CD4-positive, alpha-beta T cell treated with Interferon alpha-2 for 1 hour (primary cell): ENCODE measurements at regions not wholly inside any gene's neighbourhood (a gene's known extent, or its start where the extent isn't known, plus 50 kb on each side); places are given as distances from the start of the nearest gene placed in this dataset.

ENCODE experiments used
- DNase-seq, 2 donors: peaks; one replicate each; pipeline ENCODE4 v3.0.0-alpha.2; 2020 to 2022

GRCh38 chr10:21077681-21078080, 180.6 kb upstream of the NEBL start:
- DNase-seq, result no peak

DNA sequence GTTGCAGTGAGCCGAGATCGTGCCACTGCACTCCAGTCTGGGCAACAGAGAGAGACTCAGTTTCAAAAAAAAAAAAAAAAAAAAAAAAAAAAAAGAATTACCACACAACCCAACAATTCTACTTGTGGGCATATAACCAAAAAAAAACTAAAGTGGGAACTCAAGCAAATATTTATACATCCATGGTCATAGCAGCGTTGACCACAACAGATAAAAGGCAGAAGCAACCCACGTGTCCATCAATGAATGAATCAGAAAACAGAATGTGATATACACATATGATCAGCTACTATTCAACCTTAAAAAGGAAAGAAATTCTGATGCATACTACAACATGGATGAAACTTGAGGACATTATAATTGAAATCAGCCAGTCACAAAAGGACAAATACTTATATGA, 179.3 kb upstream of the NEBL start:
- no peak for DNase-seq

DNA sequence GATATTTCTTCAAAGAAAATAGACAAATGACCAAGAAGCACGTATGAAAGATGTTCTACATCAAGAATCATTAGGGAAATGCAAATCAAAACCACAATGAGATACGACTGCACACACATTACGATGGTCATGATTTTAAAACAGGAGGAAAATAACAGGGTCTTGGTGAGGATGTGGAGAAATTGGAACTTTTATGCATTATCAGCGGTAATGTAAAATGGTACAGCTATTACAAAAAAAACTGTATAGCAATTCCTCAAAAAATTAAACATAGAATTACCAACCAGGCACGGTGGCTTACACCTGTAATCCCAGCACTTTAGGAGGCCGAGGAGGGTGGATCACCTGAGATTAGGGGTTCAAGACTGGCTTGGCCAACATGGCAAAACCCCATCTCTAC, 178.8 kb upstream of the NEBL start:
- DNase-seq, result no peak

DNA sequence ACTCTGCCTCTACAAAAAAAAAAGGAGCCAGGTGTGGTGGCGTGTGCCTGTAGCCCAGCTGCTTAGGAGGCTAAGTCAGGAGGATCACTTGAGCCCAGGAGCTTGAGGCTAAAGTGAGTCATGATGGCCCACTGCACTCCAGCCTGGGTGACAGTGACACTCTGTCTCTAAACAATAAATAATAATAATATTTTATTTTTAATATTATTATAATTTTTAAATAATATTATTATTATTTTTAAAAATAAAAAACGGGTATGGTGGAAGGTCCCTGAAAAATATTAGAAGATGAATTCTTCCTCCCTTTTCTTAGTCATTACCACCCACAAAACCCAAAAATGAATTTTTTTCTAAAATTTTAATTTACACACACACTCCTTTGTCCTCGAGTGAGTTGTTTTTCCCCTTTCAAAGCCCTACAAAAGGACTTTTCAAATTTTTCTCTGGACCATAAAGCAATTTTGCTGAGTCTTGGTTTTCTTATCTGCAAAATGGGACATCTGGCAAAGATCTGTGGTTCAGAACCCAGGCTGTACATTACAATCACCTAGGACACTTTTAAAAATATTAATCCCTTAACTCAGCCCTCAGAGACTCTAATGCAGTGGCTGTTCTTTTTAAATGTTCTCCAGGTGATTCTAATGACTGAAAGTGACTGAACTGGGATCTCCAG, 174.0 kb upstream of the NEBL start:
- DNase-seq, result no peak

DNA sequence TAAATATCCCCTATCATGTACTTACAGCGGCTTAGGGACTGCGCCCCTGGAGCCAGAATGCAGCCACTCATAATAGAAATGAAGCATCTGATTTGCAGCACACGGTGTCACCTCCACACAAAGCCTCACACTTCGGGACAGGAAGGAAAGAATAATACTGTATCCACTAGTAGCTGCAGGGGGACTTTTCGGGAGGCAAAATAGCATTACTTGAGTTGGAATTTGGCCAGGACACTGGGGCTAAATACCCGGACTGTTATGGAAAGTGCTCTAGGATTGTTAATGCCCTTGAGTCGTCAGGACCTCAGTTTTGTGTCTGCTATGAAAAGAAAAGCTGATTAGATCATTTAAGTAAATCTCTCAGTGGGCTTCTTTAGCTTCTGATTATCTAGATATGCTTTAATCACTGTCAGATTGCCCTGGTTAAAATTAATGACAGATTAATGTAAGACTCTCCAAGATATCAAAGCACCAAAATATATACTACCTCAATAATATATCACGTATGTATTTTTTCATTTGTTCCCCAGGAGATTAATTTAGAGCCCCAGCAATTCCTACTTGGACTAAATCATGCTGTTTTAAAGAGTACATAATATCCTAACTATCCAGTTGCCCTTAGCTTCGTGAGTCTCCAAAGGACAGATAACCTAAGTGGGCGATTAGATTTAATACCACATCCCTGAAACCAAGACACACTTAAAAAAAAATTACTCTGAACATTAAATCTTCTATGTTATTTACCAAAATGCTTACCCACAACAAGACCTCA, 173.0 kb upstream of the NEBL start:
- DNase-seq, result no peak

- DNase-seq, result no peak
Observed at GRCh38 chr10:21069278-21069677, 172.2 kb upstream of the NEBL start.

- DNase-seq, result no peak
Observed at GRCh38 chr10:21068026-21068656, 171.0 kb upstream of the NEBL start.

GRCh38 chr10:21065621-21066248, 168.6 kb upstream of the NEBL start:
- DNase-seq, result no peak

GRCh38 chr10:21061982-21062381, 164.9 kb upstream of the NEBL start:
- no peak for DNase-seq

DNA sequence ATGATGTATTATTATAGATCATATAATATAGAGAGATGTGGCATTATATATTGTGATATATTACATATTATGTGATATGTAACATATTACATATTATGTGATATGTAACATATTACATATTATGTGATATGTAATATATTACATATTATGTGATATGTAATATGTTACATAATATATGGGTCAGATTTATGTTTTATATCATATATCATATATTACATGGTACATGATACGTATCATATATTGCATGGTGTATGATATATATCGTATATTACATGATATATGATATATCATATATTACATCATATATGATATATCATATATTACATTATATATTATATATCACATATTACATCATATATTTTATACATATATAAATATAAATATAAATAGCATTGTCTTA, 164.1 kb upstream of the NEBL start:
- DNase-seq, result no peak

GRCh38 chr10:21060626-21061025, 163.5 kb upstream of the NEBL start:
- no peak for DNase-seq

DNA sequence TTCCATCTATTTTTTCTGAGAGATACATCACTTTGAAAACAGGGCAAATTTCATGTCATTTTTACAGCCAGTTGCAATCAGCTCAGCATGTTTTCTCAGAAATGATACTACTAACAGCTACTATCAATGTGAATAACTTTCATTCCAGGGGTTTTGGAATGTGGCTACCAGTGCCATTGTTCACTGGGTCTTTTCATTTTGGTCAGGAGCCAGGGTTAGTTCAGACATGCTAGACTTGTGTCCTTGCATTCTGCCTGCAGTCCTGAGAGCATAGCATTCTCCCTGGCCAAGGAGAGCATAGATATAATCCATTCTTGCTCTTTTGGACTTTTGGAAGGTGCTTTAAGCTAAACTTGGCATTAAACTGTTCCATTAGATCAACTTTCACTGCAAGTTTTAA, 160.9 kb upstream of the NEBL start:
- DNase-seq, result no peak

DNA sequence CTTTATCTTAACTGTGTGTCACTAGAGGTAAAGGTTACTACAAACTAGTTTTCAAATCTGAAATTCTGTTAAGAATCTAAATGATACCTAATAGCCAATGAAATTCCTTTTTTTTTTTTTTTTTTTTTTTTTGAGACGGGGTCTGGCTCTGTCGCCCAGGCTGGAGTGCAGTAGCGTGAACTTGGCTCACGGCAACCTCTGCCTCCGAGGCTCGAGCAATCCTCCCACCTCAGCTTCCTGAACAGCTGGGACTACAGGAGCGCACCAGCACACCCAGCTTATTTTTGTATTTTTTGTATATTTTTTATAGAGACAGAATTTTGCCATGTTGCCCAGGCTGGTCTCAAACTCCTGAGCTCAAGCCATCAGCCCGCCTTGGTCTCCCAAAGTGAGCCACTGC, 160.3 kb upstream of the NEBL start:
- no peak for DNase-seq

- no peak for DNase-seq
Observed at GRCh38 chr10:21056461-21056860, 159.3 kb upstream of the NEBL start.

DNA sequence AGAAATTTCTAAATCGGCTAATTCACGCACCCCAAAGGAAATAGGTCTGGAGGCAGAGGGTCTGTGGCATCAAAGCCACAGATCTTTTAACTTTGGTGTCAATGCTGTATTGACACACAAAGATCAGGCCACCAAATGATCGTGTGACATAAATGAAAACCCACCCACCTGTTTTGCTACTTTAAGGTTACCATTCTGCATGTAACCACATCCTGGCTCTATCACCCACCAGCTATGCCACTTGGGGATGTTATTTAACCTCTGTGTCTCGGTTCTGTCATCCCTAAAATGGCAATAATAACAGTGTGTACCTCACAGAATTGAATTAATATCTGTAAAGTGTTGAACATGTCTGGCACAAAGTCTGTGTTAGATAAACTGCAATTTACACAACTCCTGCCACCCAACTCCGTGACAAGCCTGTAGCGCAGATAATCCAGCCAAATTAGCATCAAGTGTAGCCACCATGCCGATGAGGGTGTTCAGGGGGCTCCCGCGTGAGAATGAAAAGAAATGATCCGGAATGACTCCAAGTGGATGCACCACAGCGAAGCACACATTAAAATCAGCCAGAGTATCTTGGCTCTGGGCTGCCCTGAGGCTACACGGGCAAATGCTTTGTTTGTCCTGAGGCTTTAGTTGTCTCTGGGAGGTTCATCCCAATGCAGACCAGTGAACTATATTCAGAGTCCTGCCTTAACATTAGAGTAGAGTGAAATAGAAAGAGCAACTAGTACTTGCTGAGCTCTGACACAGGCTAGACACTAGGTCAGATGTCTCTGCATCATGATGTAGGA, 158.4 kb upstream of the NEBL start:
- DNase-seq, result no peak

DNA sequence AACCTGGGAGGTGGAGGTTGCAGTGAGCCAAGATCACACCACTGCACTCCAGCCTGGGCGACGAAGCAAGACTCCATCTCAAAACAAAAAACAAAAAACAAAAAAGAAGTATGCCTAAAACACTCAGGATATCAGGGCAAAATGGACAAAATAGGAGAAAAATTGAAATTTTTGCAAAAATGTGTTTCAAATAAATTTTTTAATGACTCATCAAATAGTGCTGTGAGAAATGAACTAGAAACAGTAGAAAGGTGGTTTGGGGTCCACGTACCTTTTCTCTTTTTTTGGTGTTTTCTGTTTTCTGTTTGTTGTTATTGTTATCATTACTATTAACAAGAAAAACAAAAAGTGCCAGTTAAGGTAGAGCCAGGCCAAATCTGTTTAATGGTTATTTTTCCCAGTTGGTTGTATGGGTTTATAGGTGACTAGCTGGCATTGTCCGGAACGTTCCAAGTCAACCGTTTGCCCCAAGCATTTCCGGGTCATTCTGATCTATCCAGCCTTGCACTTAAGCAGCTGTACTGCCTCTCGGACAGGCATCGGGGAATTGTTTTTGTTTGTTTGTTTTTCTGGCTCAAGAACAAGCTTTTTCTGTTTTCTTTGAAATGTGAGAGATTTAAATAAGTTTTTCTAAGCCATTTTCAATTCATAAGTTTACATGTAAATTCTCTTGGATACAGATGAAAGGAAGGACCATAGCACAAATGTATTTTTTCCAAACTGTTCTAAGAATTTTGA, 157.0 kb upstream of the NEBL start:
- DNase-seq, result no peak

DNA sequence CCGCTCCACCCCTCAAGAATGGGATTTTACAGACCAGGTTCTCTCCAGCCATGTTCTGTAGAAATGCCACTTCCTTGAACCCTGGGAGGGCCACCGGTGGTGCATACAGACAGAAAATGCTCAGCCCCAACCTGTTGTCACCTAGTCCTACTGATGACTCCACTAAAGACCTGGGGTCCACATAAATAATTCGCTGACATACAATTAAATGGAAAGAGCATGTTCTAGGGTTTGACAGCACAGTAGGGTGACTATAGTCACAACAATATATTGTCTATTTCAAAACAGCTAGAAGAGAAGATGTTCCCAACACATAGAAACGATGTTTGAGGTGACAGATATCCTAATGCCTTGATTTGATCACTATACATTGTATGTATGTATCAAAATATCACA, 155.6 kb upstream of the NEBL start:
- DNase-seq, result no peak

DNA sequence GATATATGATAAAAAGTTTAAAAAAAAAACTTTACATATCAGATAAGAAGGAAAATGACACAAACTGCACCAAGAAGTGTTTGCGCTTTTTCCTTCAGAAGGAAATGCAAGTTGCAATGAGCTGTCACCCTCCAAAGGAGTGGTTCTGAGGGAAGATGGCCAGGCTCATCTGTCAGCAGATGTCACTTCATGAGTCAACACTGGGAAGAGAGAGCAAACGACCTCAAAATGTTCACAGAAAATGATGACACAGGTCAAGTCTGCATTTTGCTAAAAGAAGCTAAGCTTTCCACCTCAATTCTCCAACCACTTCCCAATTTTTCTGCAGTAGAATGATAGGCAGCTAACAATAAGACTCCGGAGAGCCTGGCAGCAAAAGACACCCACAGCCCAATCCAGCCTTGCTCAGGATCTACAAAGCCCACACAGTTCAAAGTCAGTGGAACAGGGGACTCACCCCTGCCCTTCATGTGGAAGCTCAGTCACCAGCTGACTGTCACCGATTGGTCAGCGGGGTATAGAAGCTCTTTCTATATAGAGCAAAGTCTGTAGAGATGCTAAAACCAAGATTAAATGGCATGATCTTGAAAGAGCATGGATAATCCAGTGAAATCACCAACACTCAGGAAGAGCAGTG, 155.1 kb upstream of the NEBL start:
- no peak for DNase-seq

DNA sequence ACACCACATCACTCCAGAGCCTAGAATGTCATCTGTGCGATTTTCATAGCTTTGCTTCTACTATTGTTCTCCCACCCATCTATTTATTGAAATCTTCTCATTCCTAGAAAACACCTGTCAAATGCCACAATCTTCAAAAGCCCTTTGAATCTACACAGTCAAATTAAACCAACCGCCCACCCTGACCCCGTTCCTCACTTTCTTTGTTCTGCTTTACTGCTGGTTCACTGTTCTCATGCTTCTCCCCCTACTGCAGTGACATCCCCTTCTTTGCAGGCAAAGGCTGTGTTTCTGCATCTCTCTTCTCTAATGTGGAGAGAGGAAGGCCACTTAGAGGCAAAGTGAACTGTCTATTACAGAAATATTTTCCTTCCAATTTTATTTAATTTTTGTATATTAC, 152.4 kb upstream of the NEBL start:
- DNase-seq, result no peak

- DNase-seq, result no peak
Observed at GRCh38 chr10:21048068-21048467, 151.0 kb upstream of the NEBL start.

GRCh38 chr10:21047511-21047910, 150.4 kb upstream of the NEBL start:
- no peak for DNase-seq

DNA sequence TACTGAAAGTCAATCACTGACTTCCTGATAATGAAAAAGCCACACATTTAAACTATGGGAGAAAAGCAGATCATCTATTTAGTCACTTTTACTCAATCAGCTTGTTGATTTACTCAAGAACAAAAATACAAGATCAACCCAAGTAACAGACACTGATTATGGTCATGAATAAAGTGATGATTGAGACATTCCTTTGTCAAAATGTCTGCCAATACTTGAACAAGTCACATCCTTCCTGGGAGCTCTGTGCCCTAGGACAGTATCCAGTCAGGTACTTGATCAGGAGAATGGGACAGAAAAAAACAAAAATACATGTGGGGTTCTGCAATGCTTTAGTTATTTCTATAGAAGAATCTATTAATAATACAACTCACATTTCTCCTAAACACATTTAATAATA, 150.0 kb upstream of the NEBL start:
- no peak for DNase-seq
